Stimulated activated CD4-positive, alpha-beta T cell treated with anti-CD3 and anti-CD28 coated beads, TNF-alpha, amount 100 ng/mL, for 1 hour (primary cell): ENCODE measurements at regions not wholly inside any gene's neighbourhood (a gene's known extent, or its start where the extent isn't known, plus 50 kb on each side); places are given as distances from the start of the nearest gene placed in this dataset.

ENCODE experiments used
- DNase-seq, 3 donors: peaks; one replicate each; pipeline ENCODE4 v3.0.0-alpha.2; 2020; ENCODE audit warnings: low read depth in 3 of 3, low spot score in 1 of 3

DNA sequence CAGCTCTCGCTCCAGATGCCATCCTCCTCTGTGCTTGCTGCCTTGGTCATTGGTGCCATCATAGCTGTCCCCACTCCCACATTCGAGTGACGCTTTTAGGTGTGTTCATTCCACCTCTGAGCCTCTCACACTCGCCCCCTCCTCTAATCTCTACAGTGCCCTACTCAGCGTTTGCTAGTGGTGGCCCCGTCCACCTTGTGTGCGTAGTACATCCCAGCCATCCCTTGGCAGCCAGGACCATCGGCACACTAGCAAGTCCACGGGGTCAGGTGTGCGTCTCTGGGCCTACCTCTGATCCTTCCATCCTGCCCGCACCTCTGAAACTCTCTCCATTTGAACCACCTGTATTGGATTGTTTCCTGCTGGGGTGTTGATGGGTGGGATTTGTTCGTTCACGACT is 54.2 kb upstream of the RGMA start:
- no peak for DNase-seq

DNA sequence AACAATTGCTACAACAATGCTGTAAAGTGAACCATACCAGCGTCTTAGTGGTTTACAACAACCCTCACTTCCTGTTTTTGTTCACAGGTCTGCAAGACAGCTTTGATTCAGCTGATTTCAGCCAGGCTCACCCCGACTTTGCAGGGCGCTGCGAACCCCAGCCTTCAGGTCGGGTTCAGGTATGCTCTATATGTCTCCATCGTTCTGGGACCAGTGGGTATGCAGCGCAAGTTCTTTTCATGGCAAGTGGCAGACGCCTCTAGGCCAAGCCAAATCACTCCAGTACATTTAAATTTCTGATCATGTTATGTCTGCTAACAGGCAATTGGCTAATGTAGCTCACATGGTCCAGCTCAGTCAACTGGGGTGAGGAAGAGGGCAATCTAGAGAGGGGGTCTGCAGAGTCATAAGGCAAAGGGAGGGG is 52.4 kb upstream of the RGMA start:
- DNase-seq = no peak

DNA sequence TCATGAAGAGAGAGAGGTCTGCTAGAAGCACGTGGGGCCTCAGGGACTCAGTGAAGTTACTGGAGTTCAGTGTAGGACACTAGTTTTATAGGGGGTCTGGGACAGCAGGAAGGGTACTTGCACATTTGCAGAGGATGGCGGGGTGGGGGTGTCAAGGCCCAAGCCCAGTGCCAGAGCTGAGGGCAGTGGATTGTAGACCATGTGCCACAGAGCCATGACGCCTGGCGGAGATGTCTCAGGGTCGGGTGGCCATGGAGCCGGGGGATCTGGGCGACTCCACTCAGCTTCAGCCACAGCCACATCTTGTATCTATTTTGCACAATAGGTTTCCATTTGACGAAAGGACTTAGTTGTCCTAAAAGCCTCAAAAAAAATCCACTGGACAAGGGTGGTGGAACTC is 50.4 kb upstream of the RGMA start:
- DNase-seq = no peak

DNA sequence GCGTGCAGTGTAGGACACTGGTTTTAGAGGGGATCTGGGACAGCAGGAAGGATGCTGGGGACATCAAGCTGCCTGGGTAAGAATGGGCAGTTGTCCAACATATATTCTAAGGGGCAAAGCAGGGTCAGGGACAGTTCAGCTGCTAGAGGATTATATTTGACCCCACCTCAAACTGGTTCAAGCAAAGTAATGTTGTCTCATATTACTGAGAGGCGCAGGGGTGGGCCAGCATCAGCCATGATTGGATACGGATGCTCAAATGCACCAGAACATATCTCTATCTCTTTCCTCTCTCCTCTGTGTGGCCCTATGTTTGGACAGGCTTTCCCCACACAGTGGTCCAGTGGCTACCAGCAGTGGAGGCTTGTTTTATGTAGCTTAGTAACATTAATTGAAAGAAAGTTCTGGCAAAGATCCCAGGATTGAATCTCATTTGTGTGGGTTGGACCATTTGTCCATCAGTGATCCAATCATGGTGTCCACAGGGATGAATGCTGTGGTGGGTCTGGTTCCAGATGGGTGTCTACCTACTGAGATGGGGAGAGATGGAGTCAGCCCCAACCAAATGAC is 49.8 kb upstream of the RGMA start:
- no peak for DNase-seq
